Esophagus squamous epithelium (tissue), 5 donors: ENCODE measurements at regions not wholly inside any gene's neighbourhood (a gene's known extent, or its start where the extent isn't known, plus 50 kb on each side); places are given as distances from the start of the nearest gene placed in this dataset.

Experiments
- DNase-seq: peaks from one replicate; lab custom pipeline; 2025; lab: John Stamatoyannopoulos, UW
- H3K27ac ChIP-seq, 4 donors: fragments of 200-600 bp; sonication (generic); one replicate each; pipeline ENCODE4 v1.5.1; 2016 to 2019; ENCODE audit warnings: mild to moderate bottlenecking in 1 of 4
- H3K27me3 ChIP-seq, 4 donors: fragments of 200-600 bp; sonication (generic); 1 replicate in 3 of 4; 2 replicates in 1 of 4; pipeline versions ENCODE4 v1.5.1 to v1.6.0; 2017 to 2021; ENCODE audit warnings: antibody characterized with exemption in 1 of 4
- H3K36me3 ChIP-seq, 3 donors: fragments of 200-600 bp; sonication (generic); one replicate each; pipeline ENCODE4 v1.5.1; 2016 to 2019
- H3K4me1 ChIP-seq, 3 donors: fragments of 200-600 bp; sonication (generic); one replicate each; pipeline ENCODE4 v1.5.1; 2017 to 2019
- H3K4me3 ChIP-seq, 4 donors: fragments of 200-600 bp; sonication (generic); 1 replicate in 3 of 4; 2 replicates in 1 of 4; pipeline ENCODE4 v1.5.1; 2016 to 2019; ENCODE audit warnings: mild to moderate bottlenecking in 2 of 4, moderate library complexity in 1 of 4
- H3K9me3 ChIP-seq, 3 donors: fragments of 200-600 bp; sonication (generic); one replicate each; pipeline ENCODE4 v1.5.1; 2016 to 2019
- CTCF ChIP-seq, 6 experiments: fragments of 450-650 bp in 4 of 6; fragments of 200-600 bp in 2 of 6; sonication (generic) in 2 of 6; IDR thresholded peaks; one replicate each; pipeline ENCODE4 v1.5.1; 2016 to 2019; ENCODE audit warnings: antibody characterized with exemption in 6 of 6, mild to moderate bottlenecking in 4 of 6, moderate library complexity in 4 of 6
- POLR2A ChIP-seq, 4 donors: fragments of 450-650 bp; IDR thresholded peaks; one replicate each; pipeline ENCODE4 v1.6.1; 2017; ENCODE audit warnings: antibody characterized with exemption in 4 of 4, mild to moderate bottlenecking in 4 of 4, moderate library complexity in 3 of 4
- WGBS, 2 donors: methylation state at CpG; one replicate each; pipeline ENCODE4 v1.1.5; 2018; 5-methylcytosine and 5-hydroxymethylcytosine counted together
- intact Hi-C: fragments of 100-400 bp; cut with DNase I; formaldehyde crosslinking; loops from one replicate; pipeline ENCODE4 v1.15.0; 2022
- donor health status: DM: yes; HTN: yes; CAD: no.

DNA sequence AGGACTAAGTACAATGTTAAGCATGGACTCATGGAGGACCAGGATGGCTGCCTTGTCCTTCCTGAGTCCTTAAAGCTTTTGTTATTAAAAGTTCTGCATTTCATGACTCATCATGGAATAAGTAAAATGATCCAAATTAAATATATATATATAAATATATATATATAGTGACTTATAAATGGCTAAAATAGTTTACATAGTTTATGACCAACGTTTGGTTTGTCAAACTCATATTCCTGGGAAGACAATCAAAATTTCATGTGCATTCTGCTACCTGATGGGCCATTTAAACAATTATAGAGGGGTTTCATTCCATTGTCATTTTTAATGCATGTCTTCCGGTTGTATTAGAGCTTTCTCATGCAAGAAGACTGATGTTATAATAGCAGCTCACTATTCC is 1190.7 kb downstream of the FSCB start:
- Histone ChIP-seq H3K36me3 (no peaks in the 10 kb centered on the region), H3K4me1 (no peaks in the 10 kb centered on the region), H3K9me3 (no peaks in the 10 kb centered on the region), H3K27ac (no peak overlapping the region), H3K4me3 (no peak overlapping the region), H3K27me3 (no peaks in the 10 kb centered on the region)
- intact Hi-C loops: no loop called here
- TF ChIP-seq CTCF (IDR thresholded peaks at IDR 0.05): no peak
- no peak for TF ChIP-seq POLR2A (IDR thresholded peaks at IDR 0.05)
- 54 to 55% methylated on average over 2 of the region's 2 CpGs for WGBS, 2 donors
- no peak for DNase-seq

DNA sequence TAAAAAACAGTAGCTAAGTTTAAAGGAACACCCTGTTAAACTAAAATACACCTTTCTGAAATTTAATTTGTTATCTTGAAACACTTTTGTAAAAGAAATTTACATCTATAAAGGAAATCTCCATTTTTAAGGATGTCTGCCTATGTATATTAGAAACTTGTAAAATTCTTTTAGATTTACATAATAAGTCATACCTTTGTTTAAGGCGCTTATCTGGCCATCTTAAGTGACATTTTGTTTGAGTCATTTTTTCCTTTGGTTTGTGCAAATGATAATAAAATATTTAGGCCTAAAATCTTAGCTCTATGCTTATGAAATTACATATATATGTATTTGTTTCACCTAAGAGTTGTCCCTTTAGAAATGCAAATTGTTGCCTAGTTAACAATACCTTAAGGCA is 1193.4 kb downstream of the FSCB start:
- Histone ChIP-seq H3K9me3 (no peaks in the 10 kb centered on the region), H3K27me3 (no peaks in the 10 kb centered on the region), H3K36me3 (no peaks in the 10 kb centered on the region), H3K4me3 (no peak overlapping the region), H3K4me1 (no peaks in the 10 kb centered on the region), H3K27ac (no peak overlapping the region)
- no peak for TF ChIP-seq CTCF (IDR thresholded peaks at IDR 0.05)
- intact Hi-C loops: no loop called here
- DNase-seq: no peak
- WGBS, 2 donors: 73 to 79% methylated on average over 1 of the region's 1 CpG

- WGBS, 2 donors: 71 to 74% methylated on average over 3 of the region's 3 CpGs
- Histone ChIP-seq H3K36me3 (no peaks in the 10 kb centered on the region), H3K27ac (no peak overlapping the region), H3K27me3 (no peaks in the 10 kb centered on the region), H3K9me3 (no peaks in the 10 kb centered on the region), H3K4me3 (no peak overlapping the region), H3K4me1 (no peaks in the 10 kb centered on the region)
- intact Hi-C loops: no loop called here
- TF ChIP-seq CTCF (IDR thresholded peaks at IDR 0.05) (no peak), POLR2A (IDR thresholded peaks at IDR 0.05) (no peak)
- no peak for DNase-seq
Observed at GRCh38 chr14:43308421-43309110, 1198.5 kb downstream of the FSCB start.

DNA sequence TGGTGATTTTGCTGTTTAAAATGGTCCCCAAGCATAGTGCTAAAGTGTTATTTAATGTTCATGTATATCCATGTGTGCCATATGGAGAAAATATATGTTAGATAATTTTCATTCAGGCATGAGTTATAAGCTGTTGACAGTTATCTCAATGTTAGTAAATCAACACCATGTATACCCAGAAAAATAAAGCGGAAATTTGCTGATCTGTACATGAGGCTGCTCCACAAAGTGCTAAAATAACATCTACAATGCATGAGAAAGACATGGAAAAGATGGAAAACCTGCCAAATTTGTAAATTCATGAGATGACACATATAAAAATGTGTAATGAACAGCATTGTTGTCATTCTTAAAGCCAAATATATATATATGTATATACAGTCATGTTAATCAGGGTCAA is 1199.2 kb downstream of the FSCB start:
- no peaks in the 10 kb centered on the region for H3K27me3 ChIP-seq
- H3K36me3 ChIP-seq: no peaks in the 10 kb centered on the region
- no peaks in the 10 kb centered on the region for H3K9me3 ChIP-seq
- DNase-seq: no peak
- H3K4me3 ChIP-seq: no peak overlapping the region
- intact Hi-C loops: no loop called here
- no peak overlapping the region for H3K27ac ChIP-seq
- no peaks in the 10 kb centered on the region for H3K4me1 ChIP-seq
- TF ChIP-seq CTCF (IDR thresholded peaks at IDR 0.05) (no peak), POLR2A (IDR thresholded peaks at IDR 0.05) (no peak)
- 44 to 71% methylated on average over 1 of the region's 1 CpG for WGBS, 2 donors

- no peaks in the 10 kb centered on the region for H3K9me3 ChIP-seq
- WGBS, 2 donors: 73 to 83% methylated on average over 2 of the region's 2 CpGs
- DNase-seq: no peak
- H3K4me1 ChIP-seq: no peaks in the 10 kb centered on the region
- TF ChIP-seq CTCF (IDR thresholded peaks at IDR 0.05) (no peak), POLR2A (IDR thresholded peaks at IDR 0.05) (no peak)
- intact Hi-C loops: no loop called here
- no peaks in the 10 kb centered on the region for H3K27me3 ChIP-seq
- H3K36me3 ChIP-seq: no peaks in the 10 kb centered on the region
- no peak overlapping the region for H3K27ac ChIP-seq
- H3K4me3 ChIP-seq: no peak overlapping the region
Observed at GRCh38 chr14:43306053-43306452, 1201.0 kb downstream of the FSCB start.
